HepG2 (cell line): ENCODE measurements at regions not wholly inside any gene's neighbourhood (a gene's known extent, or its start where the extent isn't known, plus 50 kb on each side); places are given as distances from the start of the nearest gene placed in this dataset.

ENCODE experiments used
- CTCF ChIP-seq: sonication (generic); formaldehyde crosslinking; IDR thresholded peaks from 2 replicates; pipeline ENCODE4 v1.5.0; 2020; ENCODE audit warnings: mild to moderate bottlenecking, missing genetic modification reagents, moderate library complexity
- RXRA ChIP-seq: sonication (generic); formaldehyde crosslinking; IDR thresholded peaks from 2 replicates; pipeline ENCODE4 v1.5.1; 2020; ENCODE audit warnings: missing genetic modification reagents
- STAG1 ChIP-seq: sonication (generic); formaldehyde crosslinking; IDR thresholded peaks from 2 replicates; pipeline ENCODE4 v1.4.0; 2020; ENCODE audit warnings: missing genetic modification reagents
- TBX2 ChIP-seq: sonication (generic); formaldehyde crosslinking; IDR thresholded peaks from 2 replicates; pipeline ENCODE4 v1.5.0; 2020; ENCODE audit warnings: missing genetic modification reagents, mild to moderate bottlenecking, borderline replicate concordance
- ZBTB7B ChIP-seq: sonication (generic); formaldehyde crosslinking; IDR thresholded peaks from 2 replicates; pipeline ENCODE4 v1.4.0; 2020; ENCODE audit warnings: missing genetic modification reagents
- ZNF331 ChIP-seq: sonication (generic); formaldehyde crosslinking; IDR thresholded peaks from 2 replicates; pipeline ENCODE4 v1.4.0; 2020; ENCODE audit warnings: missing genetic modification reagents
- ZNF569 ChIP-seq: sonication (generic); formaldehyde crosslinking; IDR thresholded peaks from 2 replicates; pipeline ENCODE4 v1.5.0; 2020; ENCODE audit warnings: mild to moderate bottlenecking, missing genetic modification reagents, moderate library complexity, borderline replicate concordance
- ZNF687 ChIP-seq: sonication (generic); formaldehyde crosslinking; IDR thresholded peaks from 2 replicates; pipeline ENCODE4 v1.5.1; 2020; ENCODE audit warnings: mild to moderate bottlenecking, missing genetic modification reagents, moderate library complexity
- TF ChIP-seq, protein P1 (sequence below): sonication (generic); formaldehyde crosslinking; IDR thresholded peaks from 2 replicates; pipeline ENCODE4 v1.5.0; 2020; ENCODE audit warnings: missing genetic modification reagents, mild to moderate bottlenecking, borderline replicate concordance
- TF ChIP-seq, protein P2 (sequence below): sonication (generic); IDR thresholded peaks from 2 replicates; pipeline ENCODE4 v1.6.1; 2016; ENCODE audit warnings: low read depth, borderline replicate concordance

DNA sequence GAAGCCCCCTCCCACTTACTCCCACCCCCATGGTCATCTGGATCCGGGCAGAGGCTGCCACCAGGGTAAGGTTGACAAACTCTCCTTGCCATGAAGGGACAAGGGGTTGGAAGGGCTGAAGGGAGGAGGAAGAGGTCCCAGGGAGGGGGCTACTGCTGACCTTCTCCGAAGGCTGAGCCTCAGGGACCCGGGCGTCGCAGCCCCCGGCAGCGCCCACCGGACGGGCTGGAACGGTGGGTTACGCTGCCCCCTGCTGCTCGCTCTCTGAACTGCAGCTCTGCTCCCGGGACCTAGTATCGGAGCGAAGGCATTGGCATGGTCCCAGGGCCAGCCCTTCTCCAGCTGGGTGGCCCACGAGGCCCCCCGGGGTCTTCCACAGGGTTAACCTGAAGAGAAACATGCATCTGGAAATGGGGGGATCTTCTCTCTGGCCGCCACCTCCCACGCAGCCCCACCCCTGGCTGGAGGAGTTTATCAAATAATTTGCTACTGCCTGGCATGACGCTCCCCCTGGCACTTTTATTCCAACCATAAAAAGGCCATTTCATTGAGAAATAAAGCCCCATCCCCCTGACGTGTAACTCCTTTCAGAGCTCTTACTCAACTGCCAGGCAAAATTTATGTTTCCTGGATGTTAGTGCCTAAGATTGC, 70.4 kb upstream of the TARDBP start (continued):
- peak; percentile 89 for TF ChIP-seq CTCF (CRISPR knock-in tag)
- TF ChIP-seq ZNF331 (CRISPR knock-in tag) = no peak
- TF ChIP-seq STAG1 = peak; percentile 72
- 0 out of 2 replicates have a peak, but pooled peaks have one; percentile 21 for TF ChIP-seq RXRA (CRISPR knock-in tag)
- TF ChIP-seq, protein P1, sequence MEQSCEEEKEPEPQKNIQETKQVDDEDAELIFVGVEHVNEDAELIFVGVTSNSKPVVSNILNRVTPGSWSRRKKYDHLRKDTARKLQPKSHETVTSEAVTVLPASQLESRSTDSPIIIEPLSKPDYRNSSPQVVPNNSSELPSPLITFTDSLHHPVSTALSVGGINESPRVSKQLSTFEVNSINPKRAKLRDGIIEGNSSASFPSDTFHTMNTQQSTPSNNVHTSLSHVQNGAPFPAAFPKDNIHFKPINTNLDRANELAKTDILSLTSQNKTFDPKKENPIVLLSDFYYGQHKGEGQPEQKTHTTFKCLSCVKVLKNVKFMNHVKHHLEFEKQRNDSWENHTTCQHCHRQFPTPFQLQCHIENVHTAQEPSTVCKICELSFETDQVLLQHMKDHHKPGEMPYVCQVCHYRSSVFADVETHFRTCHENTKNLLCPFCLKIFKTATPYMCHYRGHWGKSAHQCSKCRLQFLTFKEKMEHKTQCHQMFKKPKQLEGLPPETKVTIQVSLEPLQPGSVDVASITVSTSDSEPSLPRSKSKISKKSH (CRISPR knock-in tag) = peak; percentile 58; the same call in 1 of the 2 replicates
- peak; percentile 58 for TF ChIP-seq ZBTB7B (CRISPR knock-in tag)
- TF ChIP-seq ZNF687 (CRISPR knock-in tag) = peak; percentile 36; the same call in 1 of the 2 replicates
- TF ChIP-seq ZNF569 (CRISPR knock-in tag) = no peak
- TF ChIP-seq, protein P2, sequence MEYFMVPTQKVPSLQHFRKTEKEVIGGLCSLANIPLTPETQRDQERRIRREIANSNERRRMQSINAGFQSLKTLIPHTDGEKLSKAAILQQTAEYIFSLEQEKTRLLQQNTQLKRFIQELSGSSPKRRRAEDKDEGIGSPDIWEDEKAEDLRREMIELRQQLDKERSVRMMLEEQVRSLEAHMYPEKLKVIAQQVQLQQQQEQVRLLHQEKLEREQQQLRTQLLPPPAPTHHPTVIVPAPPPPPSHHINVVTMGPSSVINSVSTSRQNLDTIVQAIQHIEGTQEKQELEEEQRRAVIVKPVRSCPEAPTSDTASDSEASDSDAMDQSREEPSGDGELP = peak; percentile 8; the same call in 1 of the 2 replicates
- TF ChIP-seq TBX2 (CRISPR knock-in tag) = peak; percentile 23; the same call in 1 of the 2 replicates
- TF ChIP-seq, all 625 proteins: peak for 20
